Activated CD4-positive, alpha-beta memory T cell treated with anti-CD3 and anti-CD28 coated beads for 36 hours (primary cell): ENCODE measurements at regions not wholly inside any gene's neighbourhood (a gene's known extent, or its start where the extent isn't known, plus 50 kb on each side); places are given as distances from the start of the nearest gene placed in this dataset.

ENCODE experiments used
- CTCF ChIA-PET: fragments of 350-600 bp; sonication (Branson Sonifier 250); formaldehyde crosslinking; loops from one replicate; lab custom pipeline; 2021; ENCODE audit warnings: antibody characterized with exemption, inconsistent platforms; lab: Charles Lee
- POLR2A ChIA-PET: fragments of 350-600 bp; sonication (Branson Sonifier 250); formaldehyde crosslinking; loops from one replicate; lab custom pipeline; 2021; ENCODE audit warnings: antibody characterized with exemption; lab: Charles Lee
- DNase-seq: peaks from one replicate; pipeline ENCODE4 v3.0.0-alpha.2; 2020
- H3K27ac Mint-ChIP-seq: one replicate; pipeline ENCODE4 v1.8.0; 2021; ENCODE audit warnings: mixed read lengths
- H3K27me3 Mint-ChIP-seq: one replicate; pipeline ENCODE4 v1.8.0; 2021; ENCODE audit warnings: mixed read lengths
- H3K36me3 Mint-ChIP-seq: one replicate; pipeline ENCODE4 v1.8.0; 2021; ENCODE audit warnings: mixed read lengths
- H3K4me1 Mint-ChIP-seq: one replicate; pipeline ENCODE4 v1.8.0; 2021; ENCODE audit warnings: low read depth, mixed read lengths
- H3K4me3 Mint-ChIP-seq: one replicate; pipeline ENCODE4 v1.8.0; 2021; ENCODE audit warnings: mild to moderate bottlenecking, mixed read lengths
- H3K9me3 Mint-ChIP-seq: one replicate; pipeline ENCODE4 v1.8.0; 2021; ENCODE audit warnings: mixed read lengths
- intact Hi-C: fragments of 100-400 bp; cut with micrococcal nuclease; formaldehyde crosslinking; loops from one replicate; pipeline ENCODE4 v1.15.1; 2023

- no peak overlapping the region for H3K27ac Mint-ChIP-seq
- H3K36me3 Mint-ChIP-seq = no peaks in the 10 kb centered on the region
- H3K4me3 Mint-ChIP-seq = no peak overlapping the region
- ChIA-PET CTCF (no interaction called here), POLR2A (no interaction called here)
- H3K4me1 Mint-ChIP-seq = peaks cover 4% of the 10 kb centered on the region
- H3K27me3 Mint-ChIP-seq = no peaks in the 10 kb centered on the region
- H3K9me3 Mint-ChIP-seq = no peaks in the 10 kb centered on the region
- intact Hi-C loops = no loop called here
- no peak for DNase-seq
Measured at GRCh38 chrX:121146059-121146628, 98.7 kb downstream of the GLUD2 start.

- intact Hi-C loops = no loop called here
- Mint-ChIP-seq H3K4me3 (no peak overlapping the region), H3K9me3 (no peaks in the 10 kb centered on the region), H3K27ac (no peak overlapping the region), H3K27me3 (no peaks in the 10 kb centered on the region), H3K36me3 (no peaks in the 10 kb centered on the region), H3K4me1 (peaks cover 4% of the 10 kb centered on the region)
- DNase-seq = no peak
- POLR2A ChIA-PET = no interaction called here
- CTCF ChIA-PET = no interaction called here
Measured at GRCh38 chrX:121150217-121150616, 102.8 kb downstream of the GLUD2 start.

GRCh38 chrX:121151293-121151692, 103.9 kb downstream of the GLUD2 start:
- peaks cover 4% of the 10 kb centered on the region for H3K4me1 Mint-ChIP-seq
- H3K36me3 Mint-ChIP-seq = no peaks in the 10 kb centered on the region
- H3K9me3 Mint-ChIP-seq = no peaks in the 10 kb centered on the region
- H3K27ac Mint-ChIP-seq = no peak overlapping the region
- ChIA-PET POLR2A (no interaction called here), CTCF (no interaction called here)
- no peak overlapping the region for H3K4me3 Mint-ChIP-seq
- intact Hi-C loops = no loop called here
- H3K27me3 Mint-ChIP-seq = no peaks in the 10 kb centered on the region
- DNase-seq = no peak

GRCh38 chrX:121154858-121155404, 107.5 kb downstream of the GLUD2 start:
- no peak overlapping the region for H3K27ac Mint-ChIP-seq
- ChIA-PET CTCF (no interaction called here), POLR2A (no interaction called here)
- H3K4me1 Mint-ChIP-seq = peaks cover 11% of the 10 kb centered on the region
- no peaks in the 10 kb centered on the region for H3K9me3 Mint-ChIP-seq
- no peaks in the 10 kb centered on the region for H3K36me3 Mint-ChIP-seq
- DNase-seq = no peak
- intact Hi-C loops = no loop called here
- no peak overlapping the region for H3K4me3 Mint-ChIP-seq
- H3K27me3 Mint-ChIP-seq = no peaks in the 10 kb centered on the region

GRCh38 chrX:121160987-121161386, 113.6 kb downstream of the GLUD2 start:
- H3K27ac Mint-ChIP-seq = peak overlapping the region; percentile 74
- intact Hi-C loops = loop anchor here (1.0 to 5.0 kb wide), 3 partner anchors 96 to 366 kb away; no protein-coding TSS in a partner anchor
- POLR2A ChIA-PET = no interaction called here
- no peaks in the 10 kb centered on the region for H3K27me3 Mint-ChIP-seq
- no peaks in the 10 kb centered on the region for H3K36me3 Mint-ChIP-seq
- H3K9me3 Mint-ChIP-seq = no peaks in the 10 kb centered on the region
- peak overlapping the region; percentile 21 for H3K4me3 Mint-ChIP-seq
- no peak for DNase-seq
- CTCF ChIA-PET = no interaction called here
- peaks cover 32% of the 10 kb centered on the region for H3K4me1 Mint-ChIP-seq

GRCh38 chrX:121161501-121161933, 114.1 kb downstream of the GLUD2 start:
- intact Hi-C loops = loop anchor here (1.0 to 5.0 kb wide), 3 partner anchors 96 to 367 kb away; no protein-coding TSS in a partner anchor
- Mint-ChIP-seq H3K9me3 (no peaks in the 10 kb centered on the region), H3K4me3 (peak overlapping the region; percentile 9), H3K36me3 (no peaks in the 10 kb centered on the region), H3K4me1 (peaks cover 36% of the 10 kb centered on the region), H3K27ac (peak overlapping the region; percentile 74), H3K27me3 (no peaks in the 10 kb centered on the region)
- ChIA-PET POLR2A (no interaction called here), CTCF (no interaction called here)
- peak; percentile 29 for DNase-seq

GRCh38 chrX:121163443-121163842, 116.0 kb downstream of the GLUD2 start:
- peaks cover 26% of the 10 kb centered on the region for H3K4me1 Mint-ChIP-seq
- no peak for DNase-seq
- intact Hi-C loops = loop anchor here (5.0 kb wide), 1 partner anchor 94 kb away; no protein-coding TSS in a partner anchor
- H3K27me3 Mint-ChIP-seq = no peaks in the 10 kb centered on the region
- H3K4me3 Mint-ChIP-seq = no peak overlapping the region
- ChIA-PET CTCF (no interaction called here), POLR2A (no interaction called here)
- H3K36me3 Mint-ChIP-seq = no peaks in the 10 kb centered on the region
- H3K9me3 Mint-ChIP-seq = no peaks in the 10 kb centered on the region
- no peak overlapping the region for H3K27ac Mint-ChIP-seq

GRCh38 chrX:121165930-121166359, 118.5 kb downstream of the GLUD2 start:
- Mint-ChIP-seq H3K4me1 (peaks cover 20% of the 10 kb centered on the region), H3K4me3 (no peak overlapping the region), H3K27me3 (no peaks in the 10 kb centered on the region), H3K27ac (no peak overlapping the region), H3K36me3 (no peaks in the 10 kb centered on the region), H3K9me3 (no peaks in the 10 kb centered on the region)
- DNase-seq = no peak
- ChIA-PET POLR2A (no interaction called here), CTCF (no interaction called here)
- intact Hi-C loops = no loop called here

GRCh38 chrX:121169099-121170035, 122.0 kb downstream of the GLUD2 start:
- Mint-ChIP-seq H3K27me3 (no peaks in the 10 kb centered on the region), H3K27ac (no peak overlapping the region), H3K9me3 (no peaks in the 10 kb centered on the region), H3K36me3 (no peaks in the 10 kb centered on the region), H3K4me3 (no peak overlapping the region), H3K4me1 (peaks cover 4% of the 10 kb centered on the region)
- POLR2A ChIA-PET = no interaction called here
- intact Hi-C loops = no loop called here
- no peak for DNase-seq
- CTCF ChIA-PET = no interaction called here

GRCh38 chrX:121172703-121173102, 125.3 kb downstream of the GLUD2 start:
- Mint-ChIP-seq H3K27me3 (no peaks in the 10 kb centered on the region), H3K4me3 (no peak overlapping the region), H3K27ac (no peak overlapping the region), H3K9me3 (no peaks in the 10 kb centered on the region), H3K36me3 (no peaks in the 10 kb centered on the region), H3K4me1 (no peaks in the 10 kb centered on the region)
- DNase-seq = no peak
- POLR2A ChIA-PET = no interaction called here
- intact Hi-C loops = no loop called here
- CTCF ChIA-PET = no interaction called here

GRCh38 chrX:121179972-121180371, 132.6 kb downstream of the GLUD2 start:
- Mint-ChIP-seq H3K4me3 (no peak overlapping the region), H3K4me1 (no peaks in the 10 kb centered on the region), H3K27me3 (no peaks in the 10 kb centered on the region), H3K36me3 (no peaks in the 10 kb centered on the region), H3K9me3 (peaks cover 14% of the 10 kb centered on the region), H3K27ac (no peak overlapping the region)
- POLR2A ChIA-PET = no interaction called here
- CTCF ChIA-PET = no interaction called here
- intact Hi-C loops = no loop called here
- no peak for DNase-seq

- DNase-seq = no peak
- no peaks in the 10 kb centered on the region for H3K9me3 Mint-ChIP-seq
- intact Hi-C loops = no loop called here
- H3K36me3 Mint-ChIP-seq = no peaks in the 10 kb centered on the region
- no peak overlapping the region for H3K27ac Mint-ChIP-seq
- H3K27me3 Mint-ChIP-seq = no peaks in the 10 kb centered on the region
- no peaks in the 10 kb centered on the region for H3K4me1 Mint-ChIP-seq
- H3K4me3 Mint-ChIP-seq = no peak overlapping the region
- POLR2A ChIA-PET = no interaction called here
- CTCF ChIA-PET = interaction anchor here (0.5 to 0.7 kb wide), 2 partner anchors 68 to 1112 kb away, joined by 3 to 4 read pairs; no protein-coding TSS in a partner anchor
Measured at GRCh38 chrX:121191779-121192178, 144.4 kb downstream of the GLUD2 start.
